HG03039 (cell line): ENCODE measurements at regions not wholly inside any gene's neighbourhood (a gene's known extent, or its start where the extent isn't known, plus 50 kb on each side); places are given as distances from the start of the nearest gene placed in this dataset.

Experiments used
- ATAC-seq: cut with Tn5 transposase; IDR thresholded peaks from one replicate; pipeline ENCODE4 v1.9.1; 2021; ENCODE audit warnings: mild to moderate bottlenecking, moderate library complexity; ENCODE audit not compliant: unreplicated experiment

- ATAC-seq, result no peak
Measured at GRCh38 chr3:113094337-113095221, 103.8 kb downstream of the GTPBP8 start.

- no peak for ATAC-seq
Measured at GRCh38 chr3:113096188-113096892, 105.6 kb downstream of the GTPBP8 start.

GRCh38 chr3:113097960-113098447 is 107.2 kb downstream of the GTPBP8 start:
- ATAC-seq, result no peak

- no peak for ATAC-seq
Measured at GRCh38 chr3:113100063-113100462, 109.3 kb downstream of the GTPBP8 start.

- no peak for ATAC-seq
Measured at GRCh38 chr3:113103588-113103987, 107.8 kb upstream of the BOC start.

- ATAC-seq, result no peak
Measured at GRCh38 chr3:113104357-113105092, 106.8 kb upstream of the BOC start.

GRCh38 chr3:113105093-113105449 is 106.3 kb upstream of the BOC start:
- ATAC-seq, result no peak

GRCh38 chr3:113105966-113106660 is 105.2 kb upstream of the BOC start:
- ATAC-seq, result no peak

- ATAC-seq, result no peak
Measured at GRCh38 chr3:113110267-113110666, 101.1 kb upstream of the BOC start.

- no peak for ATAC-seq
Measured at GRCh38 chr3:113111011-113111707, 100.2 kb upstream of the BOC start.

GRCh38 chr3:113113361-113113760 is 98.0 kb upstream of the BOC start:
- no peak for ATAC-seq

- no peak for ATAC-seq
Measured at GRCh38 chr3:113117511-113118234, 93.7 kb upstream of the BOC start.

GRCh38 chr3:113118336-113118735 is 93.0 kb upstream of the BOC start:
- no peak for ATAC-seq

- no peak for ATAC-seq
Measured at GRCh38 chr3:113124256-113124830, 87.0 kb upstream of the BOC start.

GRCh38 chr3:113125951-113126350 is 85.4 kb upstream of the BOC start:
- no peak for ATAC-seq

- ATAC-seq, result no peak
Measured at GRCh38 chr3:113128386-113129015, 82.9 kb upstream of the BOC start.

- ATAC-seq, result no peak
Measured at GRCh38 chr3:113129168-113129567, 82.2 kb upstream of the BOC start.

- ATAC-seq, result no peak
Measured at GRCh38 chr3:113132571-113132996, 78.8 kb upstream of the BOC start.

- ATAC-seq, result no peak
Measured at GRCh38 chr3:113133140-113133539, 78.2 kb upstream of the BOC start.
